ENCODE measurements at regions not wholly inside any gene's neighbourhood (a gene's known extent, or its start where the extent isn't known, plus 50 kb on each side); places are given as distances from the start of the nearest gene placed in this dataset.

GRCh38 chr15:92224843-92225242 lies 168.8 kb upstream of the ST8SIA2 start:
- TF ChIP-seq CTCF (conservative IDR thresholded peaks at IDR 0.05 in 1 of 2, IDR thresholded peaks at IDR 0.05 in 1 of 2; ENCODE audit: extremely low read depth in 1 of 2, insufficient read depth in 1 of 2, low read depth in 1 of 2, low read length in 2 of 2), result no peak
- no peak for TF ChIP-seq EZH2 (IDR thresholded peaks at IDR 0.05; ENCODE audit: borderline replicate concordance, low read length)

All from mammary epithelial cell (primary cell).